Keratinocyte (primary cell): ENCODE measurements at regions not wholly inside any gene's neighbourhood (a gene's known extent, or its start where the extent isn't known, plus 50 kb on each side); places are given as distances from the start of the nearest gene placed in this dataset.

Experiments
- EZH2 ChIP-seq: IDR thresholded peaks from one replicate; pipeline ENCODE4 v1.6.1; 2012; ENCODE audit warnings: inconsistent platforms, mild to moderate bottlenecking, low read length, moderate library complexity
- TF ChIP-seq, protein P1 (sequence below), 3 experiments: IDR thresholded peaks in 1 of 3; conservative IDR thresholded peaks in 1 of 3; optimal IDR thresholded peaks in 1 of 3; 2 replicates in 2 of 3; 3 replicates in 1 of 3; pipeline versions ENCODE3 to v1.5.1; 2011; ENCODE audit warnings: low read length in 3 of 3, mild to moderate bottlenecking in 3 of 3, moderate library complexity in 2 of 3, control low read depth in 1 of 3, inconsistent platforms in 1 of 3; ENCODE audit not compliant: insufficient read depth in 2 of 3; ENCODE audit errors: extremely low read depth in 1 of 3

DNA sequence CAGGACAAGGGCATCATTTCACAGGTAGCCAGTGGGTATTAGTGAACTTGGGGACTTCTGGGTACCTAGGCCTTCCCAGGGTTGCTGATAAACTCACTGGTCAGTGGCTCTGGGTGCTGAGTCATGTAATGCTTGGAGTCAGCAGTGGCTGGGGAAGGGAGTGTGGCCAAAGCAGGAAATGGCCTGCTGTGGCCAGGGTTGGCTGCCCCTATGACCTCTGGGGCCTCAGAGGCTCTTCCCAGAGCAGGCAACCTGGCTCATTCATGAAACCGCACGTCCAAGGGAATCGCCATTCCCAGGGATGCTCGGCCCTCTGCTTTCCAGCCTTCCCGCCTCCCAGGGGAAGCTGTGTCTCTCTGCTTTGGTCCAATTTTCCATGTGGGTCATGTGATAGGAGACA, 294.9 kb downstream of the DYSF start:
- TF ChIP-seq, protein P1, sequence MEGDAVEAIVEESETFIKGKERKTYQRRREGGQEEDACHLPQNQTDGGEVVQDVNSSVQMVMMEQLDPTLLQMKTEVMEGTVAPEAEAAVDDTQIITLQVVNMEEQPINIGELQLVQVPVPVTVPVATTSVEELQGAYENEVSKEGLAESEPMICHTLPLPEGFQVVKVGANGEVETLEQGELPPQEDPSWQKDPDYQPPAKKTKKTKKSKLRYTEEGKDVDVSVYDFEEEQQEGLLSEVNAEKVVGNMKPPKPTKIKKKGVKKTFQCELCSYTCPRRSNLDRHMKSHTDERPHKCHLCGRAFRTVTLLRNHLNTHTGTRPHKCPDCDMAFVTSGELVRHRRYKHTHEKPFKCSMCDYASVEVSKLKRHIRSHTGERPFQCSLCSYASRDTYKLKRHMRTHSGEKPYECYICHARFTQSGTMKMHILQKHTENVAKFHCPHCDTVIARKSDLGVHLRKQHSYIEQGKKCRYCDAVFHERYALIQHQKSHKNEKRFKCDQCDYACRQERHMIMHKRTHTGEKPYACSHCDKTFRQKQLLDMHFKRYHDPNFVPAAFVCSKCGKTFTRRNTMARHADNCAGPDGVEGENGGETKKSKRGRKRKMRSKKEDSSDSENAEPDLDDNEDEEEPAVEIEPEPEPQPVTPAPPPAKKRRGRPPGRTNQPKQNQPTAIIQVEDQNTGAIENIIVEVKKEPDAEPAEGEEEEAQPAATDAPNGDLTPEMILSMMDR (optimal IDR thresholded peaks at IDR 0.05 in 1 of 3, IDR thresholded peaks at IDR 0.05 in 1 of 3, conservative IDR thresholded peaks at IDR 0.05 in 1 of 3; ENCODE audit: extremely low read depth in 1 of 3, insufficient read depth in 2 of 3, low read length in 3 of 3): no peak
- TF ChIP-seq EZH2: no peak
